NCI-H345 treated with DMSO at 0.1 percent for 48 hours (cell line): ENCODE measurements at regions not wholly inside any gene's neighbourhood (a gene's known extent, or its start where the extent isn't known, plus 50 kb on each side); places are given as distances from the start of the nearest gene placed in this dataset.

ENCODE experiments used
- DNase-seq: peaks from one replicate; lab custom pipeline; 2025; ENCODE audit not compliant: unreplicated experiment; lab: John Stamatoyannopoulos, UW

GRCh38 chr1:56418151-56418631 lies 161.2 kb downstream of the PLPP3 start:
- DNase-seq: no peak

GRCh38 chr1:56417646-56418045 lies 161.7 kb downstream of the PLPP3 start:
- DNase-seq: no peak

GRCh38 chr1:56416495-56416894 lies 162.9 kb downstream of the PLPP3 start:
- DNase-seq: no peak

GRCh38 chr1:56415720-56416119 lies 163.6 kb downstream of the PLPP3 start:
- DNase-seq: no peak

GRCh38 chr1:56415258-56415657 lies 164.1 kb downstream of the PLPP3 start:
- no peak for DNase-seq

GRCh38 chr1:56414728-56415224 lies 164.6 kb downstream of the PLPP3 start:
- DNase-seq: peak; percentile 91

- no peak for DNase-seq
Observed at GRCh38 chr1:56413671-56414199, 165.6 kb downstream of the PLPP3 start.

GRCh38 chr1:56411484-56412180 lies 167.7 kb downstream of the PLPP3 start:
- DNase-seq: no peak

GRCh38 chr1:56411021-56411420 lies 168.3 kb downstream of the PLPP3 start:
- no peak for DNase-seq

- no peak for DNase-seq
Observed at GRCh38 chr1:56410405-56410804, 169.0 kb downstream of the PLPP3 start.

GRCh38 chr1:56409112-56409691 lies 170.2 kb downstream of the PLPP3 start:
- DNase-seq: no peak

- DNase-seq: no peak
Observed at GRCh38 chr1:56406821-56407220, 172.5 kb downstream of the PLPP3 start.

- DNase-seq: no peak
Observed at GRCh38 chr1:56404561-56405030, 174.8 kb downstream of the PLPP3 start.

- DNase-seq: no peak
Observed at GRCh38 chr1:56404066-56404465, 175.3 kb downstream of the PLPP3 start.

- DNase-seq: no peak
Observed at GRCh38 chr1:56403321-56403720, 176.0 kb downstream of the PLPP3 start.

GRCh38 chr1:56401191-56401590 lies 178.2 kb downstream of the PLPP3 start:
- no peak for DNase-seq

- DNase-seq: no peak
Observed at GRCh38 chr1:56400526-56400925, 178.8 kb downstream of the PLPP3 start.

- no peak for DNase-seq
Observed at GRCh38 chr1:56399795-56400194, 179.6 kb downstream of the PLPP3 start.

GRCh38 chr1:56399326-56399725 lies 180.0 kb downstream of the PLPP3 start:
- DNase-seq: no peak

GRCh38 chr1:56397811-56398231 lies 181.5 kb downstream of the PLPP3 start:
- DNase-seq: no peak

GRCh38 chr1:56397409-56397808 lies 182.0 kb downstream of the PLPP3 start:
- no peak for DNase-seq

- no peak for DNase-seq
Observed at GRCh38 chr1:56396581-56396980, 182.8 kb downstream of the PLPP3 start.
